ENCODE measurements at regions not wholly inside any gene's neighbourhood (a gene's known extent, or its start where the extent isn't known, plus 50 kb on each side); places are given as distances from the start of the nearest gene placed in this dataset.
"Not testable (repeated sequence)": the region's sequence is repeated elsewhere in the genome, so short reads cannot be mapped to it uniquely, and the experiment has no call there.

DNA sequence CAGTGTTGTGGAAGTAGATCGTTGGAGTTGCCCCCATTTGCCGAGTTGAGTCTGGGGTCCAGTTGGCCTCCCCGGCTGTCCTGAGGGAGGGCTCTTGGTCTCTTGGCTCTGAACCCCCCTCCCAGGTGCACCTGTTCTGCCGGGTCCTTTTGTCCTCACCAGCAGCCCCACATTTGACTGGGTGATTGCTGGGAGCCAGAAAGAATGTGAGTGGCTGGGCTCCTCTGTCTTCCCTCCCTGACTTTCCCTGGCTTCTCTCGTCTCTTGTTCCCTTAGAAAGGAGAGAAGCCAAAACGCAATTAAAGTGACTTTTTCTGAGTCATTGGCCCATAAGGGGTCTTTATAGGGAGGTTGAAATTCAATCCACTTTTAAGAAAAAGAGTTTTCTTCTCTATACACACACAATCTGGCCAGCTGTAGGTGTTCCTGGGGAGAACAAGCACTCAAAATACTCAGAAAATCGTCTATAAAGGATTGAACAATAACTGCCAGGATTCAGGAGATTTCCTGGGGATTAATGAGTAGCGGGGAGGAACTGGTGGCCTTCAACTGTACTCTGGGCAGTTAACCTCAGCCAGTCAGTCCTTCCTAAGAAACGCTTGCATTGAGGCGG is 131.0 kb downstream of the TMEM182 start:
- DNase-seq (ENCODE audit: extremely low spot score): no peak
- POLR2A ChIA-PET: no interaction called here
- CTCF ChIA-PET: no interaction called here
- TF ChIP-seq ZNF384 (IDR thresholded peaks at IDR 0.05): no peak
- TF ChIP-seq, protein P1, sequence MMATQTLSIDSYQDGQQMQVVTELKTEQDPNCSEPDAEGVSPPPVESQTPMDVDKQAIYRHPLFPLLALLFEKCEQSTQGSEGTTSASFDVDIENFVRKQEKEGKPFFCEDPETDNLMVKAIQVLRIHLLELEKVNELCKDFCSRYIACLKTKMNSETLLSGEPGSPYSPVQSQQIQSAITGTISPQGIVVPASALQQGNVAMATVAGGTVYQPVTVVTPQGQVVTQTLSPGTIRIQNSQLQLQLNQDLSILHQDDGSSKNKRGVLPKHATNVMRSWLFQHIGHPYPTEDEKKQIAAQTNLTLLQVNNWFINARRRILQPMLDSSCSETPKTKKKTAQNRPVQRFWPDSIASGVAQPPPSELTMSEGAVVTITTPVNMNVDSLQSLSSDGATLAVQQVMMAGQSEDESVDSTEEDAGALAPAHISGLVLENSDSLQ (IDR thresholded peaks at IDR 0.05): 0 out of 2 replicates have a peak, but pooled peaks have one; percentile 5

DNA sequence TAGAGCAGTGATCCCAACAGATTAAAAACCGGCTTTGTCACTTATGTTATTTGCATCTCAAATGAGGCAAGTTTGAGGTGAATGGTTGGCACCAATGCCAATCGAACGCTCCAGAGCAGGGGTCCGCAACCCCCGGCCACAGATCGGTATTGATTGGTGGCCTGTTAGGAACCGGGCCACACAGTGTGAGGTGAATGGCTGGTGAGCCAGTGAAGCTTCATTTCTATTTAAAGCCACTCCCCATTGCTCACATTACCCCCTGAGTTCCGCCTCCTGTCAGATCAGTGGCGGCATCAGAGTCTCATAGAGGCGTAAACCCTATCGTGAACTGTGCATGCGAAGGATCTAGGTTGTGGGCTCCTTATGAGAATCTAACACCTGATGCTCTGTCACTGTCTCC is 132.0 kb downstream of the TMEM182 start:
- ChIA-PET CTCF (interaction anchor here (0.6 kb wide), 1 partner anchor 53 kb away, joined by 3 read pairs; no protein-coding TSS in a partner anchor), POLR2A (no interaction called here)
- DNase-seq (ENCODE audit: extremely low spot score): no peak
- no peak for TF ChIP-seq TARDBP (IDR thresholded peaks at IDR 0.05)
- no peak for TF ChIP-seq ELF4 (IDR thresholded peaks at IDR 0.05)
- no peak for TF ChIP-seq SP1 (IDR thresholded peaks at IDR 0.05)

DNA sequence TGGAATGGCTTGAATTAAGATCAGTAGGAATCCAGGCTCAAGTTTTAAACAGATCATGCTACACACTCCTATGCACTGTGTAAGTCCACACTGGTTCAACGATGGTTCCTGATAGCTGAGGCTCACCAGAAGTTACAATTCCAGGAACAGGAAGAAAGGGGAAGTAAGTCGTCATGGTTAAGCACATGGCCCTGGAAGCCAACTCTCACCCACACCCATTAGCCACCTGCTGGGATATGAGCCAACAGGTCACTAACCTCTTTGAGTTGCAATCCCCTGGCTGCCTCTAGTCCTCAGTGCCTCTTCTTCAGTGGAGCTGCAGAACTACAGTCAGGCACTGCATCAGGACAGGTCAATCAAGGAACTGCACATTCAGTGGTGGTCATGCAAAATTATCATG is 133.5 kb downstream of the TMEM182 start:
- POLR2A ChIA-PET: no interaction called here
- TF ChIP-seq NFRKB (IDR thresholded peaks at IDR 0.05) (no peak), CTBP1 (IDR thresholded peaks at IDR 0.05; ENCODE audit: borderline replicate concordance) (no peak), ZNF384 (IDR thresholded peaks at IDR 0.05) (no peak), TARDBP (IDR thresholded peaks at IDR 0.05) (no peak), FOXM1 (IDR thresholded peaks at IDR 0.05; ENCODE audit: borderline replicate concordance) (no peak), LEF1 (IDR thresholded peaks at IDR 0.05; ENCODE audit: borderline replicate concordance) (no peak), L3MBTL2 (conservative IDR thresholded peaks at IDR 0.05) (peak; percentile 58)
- CTCF ChIA-PET: no interaction called here
- peak; percentile 10 for DNase-seq (ENCODE audit: extremely low spot score)

DNA sequence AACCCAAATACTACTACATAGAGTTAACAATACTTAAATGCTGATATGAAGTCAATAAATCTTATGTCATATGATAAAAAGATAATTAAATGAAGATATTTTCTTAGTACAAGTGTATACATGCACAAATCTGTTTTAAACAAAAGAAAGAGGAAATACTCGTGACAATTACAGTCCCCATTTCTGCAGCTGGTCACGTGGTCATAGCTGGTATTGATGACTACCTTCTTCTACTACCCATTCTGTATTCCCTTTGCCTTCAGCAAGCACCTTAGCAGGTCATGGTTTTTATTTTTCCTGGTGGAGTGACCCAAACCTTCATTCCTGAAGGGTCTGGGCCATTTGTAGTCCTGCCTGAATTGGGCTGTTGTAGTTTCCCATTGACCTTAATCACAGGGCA is 147.4 kb downstream of the TMEM182 start:
- CTCF ChIA-PET; DNase-seq (ENCODE audit: extremely low spot score); POLR2A ChIA-PET: not testable (repeated sequence)

DNA sequence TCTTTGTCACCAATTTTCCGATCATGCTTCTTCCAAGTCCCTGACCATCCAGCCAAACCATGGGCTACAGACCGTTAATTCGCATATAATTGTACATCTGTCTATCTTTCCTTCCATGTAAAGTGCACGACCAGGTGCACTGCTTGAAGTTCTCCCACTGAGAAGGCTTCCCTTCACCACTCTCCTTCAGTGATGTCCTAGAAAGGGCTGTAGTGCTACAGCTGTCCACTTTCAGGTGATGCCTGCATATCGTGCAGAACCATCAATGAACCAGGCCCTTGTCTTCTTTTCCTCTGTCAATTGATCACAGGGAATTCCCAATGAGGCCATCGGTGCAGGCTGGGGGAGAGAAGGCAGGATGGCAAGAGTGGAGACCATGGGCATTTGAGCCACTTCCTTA is 148.9 kb downstream of the TMEM182 start:
- CTCF ChIA-PET: no interaction called here
- DNase-seq (ENCODE audit: extremely low spot score): no peak
- TF ChIP-seq ELF4 (IDR thresholded peaks at IDR 0.05): no peak
- no peak for TF ChIP-seq SUZ12 (IDR thresholded peaks at IDR 0.05)
- TF ChIP-seq SP1 (IDR thresholded peaks at IDR 0.05): no peak
- TF ChIP-seq FOXM1 (IDR thresholded peaks at IDR 0.05; ENCODE audit: borderline replicate concordance): no peak
- TF ChIP-seq CTBP1 (IDR thresholded peaks at IDR 0.05; ENCODE audit: borderline replicate concordance): no peak
- TF ChIP-seq, protein P1 (IDR thresholded peaks at IDR 0.05): no peak
- no peak for TF ChIP-seq L3MBTL2 (conservative IDR thresholded peaks at IDR 0.05)
- no peak for TF ChIP-seq FOXK2 (IDR thresholded peaks at IDR 0.05)
- no peak for TF ChIP-seq ZNF384 (IDR thresholded peaks at IDR 0.05)
- POLR2A ChIA-PET: no interaction called here

DNA sequence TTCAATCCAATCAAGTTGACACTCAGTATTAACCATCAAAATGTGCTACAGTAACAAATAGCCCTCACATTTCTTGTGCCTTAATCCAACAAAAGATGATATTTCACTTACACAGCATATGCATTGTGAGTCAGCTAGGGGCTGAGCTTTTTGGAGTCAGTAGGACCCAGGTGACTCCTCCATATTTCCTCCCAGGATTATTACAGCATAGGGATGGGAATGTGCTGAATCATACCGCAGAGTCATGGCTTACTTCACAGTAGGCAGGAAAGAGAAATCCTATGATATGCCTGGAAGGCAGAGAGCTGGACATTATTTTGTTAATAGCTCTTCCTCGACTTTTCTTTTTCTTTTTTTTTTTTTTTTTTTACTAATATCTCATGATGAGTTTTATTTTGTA is 153.3 kb downstream of the TMEM182 start:
- CTCF ChIA-PET: no interaction called here
- DNase-seq (ENCODE audit: extremely low spot score): no peak
- TF ChIP-seq ZNF384 (IDR thresholded peaks at IDR 0.05) (no peak), LEF1 (IDR thresholded peaks at IDR 0.05; ENCODE audit: borderline replicate concordance) (no peak)
- POLR2A ChIA-PET: no interaction called here

DNA sequence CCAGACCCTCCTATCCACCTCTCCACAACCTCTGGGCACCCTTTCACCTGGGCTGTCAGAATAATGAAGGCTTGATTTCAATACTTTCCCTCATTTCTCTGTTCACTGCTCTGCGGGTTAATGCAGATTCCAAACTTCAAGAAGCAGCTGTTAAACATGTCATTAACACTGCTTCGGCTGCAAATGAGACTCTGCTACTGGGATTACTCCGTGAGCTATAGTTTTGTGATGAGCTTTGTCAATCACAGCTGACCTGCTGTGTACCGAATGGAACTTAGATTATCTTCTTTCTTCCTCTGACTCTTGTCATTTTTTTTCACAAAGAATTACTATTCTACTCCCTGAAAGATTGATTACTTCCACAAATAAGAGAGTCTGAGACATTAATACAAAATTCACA is 160.5 kb downstream of the TMEM182 start:
- no peak for DNase-seq (ENCODE audit: extremely low spot score)
- ChIA-PET POLR2A (no interaction called here), CTCF (no interaction called here)
- TF ChIP-seq ELF4 (IDR thresholded peaks at IDR 0.05) (no peak), FOXA1 (IDR thresholded peaks at IDR 0.05) (no peak), CTBP1 (IDR thresholded peaks at IDR 0.05; ENCODE audit: borderline replicate concordance) (no peak), FOXM1 (IDR thresholded peaks at IDR 0.05; ENCODE audit: borderline replicate concordance) (no peak), HDGF (IDR thresholded peaks at IDR 0.05; ENCODE audit: borderline replicate concordance) (no peak), LEF1 (IDR thresholded peaks at IDR 0.05; ENCODE audit: borderline replicate concordance) (no peak), TARDBP (IDR thresholded peaks at IDR 0.05) (no peak), SUZ12 (IDR thresholded peaks at IDR 0.05) (no peak), NFRKB (IDR thresholded peaks at IDR 0.05) (no peak), L3MBTL2 (conservative IDR thresholded peaks at IDR 0.05) (no peak)

DNA sequence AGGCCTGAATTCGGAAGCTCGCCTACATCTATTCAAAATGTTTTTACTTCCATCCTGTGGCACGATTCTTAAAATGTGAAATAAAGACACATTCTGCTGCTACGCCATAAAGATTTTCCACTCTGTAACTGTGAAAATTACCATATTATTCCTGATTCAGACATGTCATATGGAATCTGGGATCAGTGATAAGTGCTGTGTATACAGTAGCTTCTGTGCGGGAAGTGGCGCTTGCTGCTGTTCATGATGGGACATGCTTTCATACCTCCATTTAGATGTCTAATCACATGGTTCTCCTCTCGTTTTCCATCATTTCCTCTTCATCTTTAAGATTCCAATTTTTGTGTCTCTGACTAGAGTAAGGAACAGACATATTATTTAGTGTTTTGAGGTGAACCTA is 163.2 kb downstream of the TMEM182 start:
- TF ChIP-seq NFRKB (IDR thresholded peaks at IDR 0.05) (no peak), L3MBTL2 (conservative IDR thresholded peaks at IDR 0.05) (no peak), FOXK2 (IDR thresholded peaks at IDR 0.05) (no peak), ARNT (IDR thresholded peaks at IDR 0.05) (no peak)
- TF ChIP-seq, protein P1 (IDR thresholded peaks at IDR 0.05): no peak
- ChIA-PET CTCF (no interaction called here), POLR2A (no interaction called here)

More for the DNA sequence above, 163.2 kb downstream of the TMEM182 start:
- no peak for DNase-seq (ENCODE audit: extremely low spot score)
